ENCODE measurements at regions not wholly inside any gene's neighbourhood (a gene's known extent, or its start where the extent isn't known, plus 50 kb on each side); places are given as distances from the start of the nearest gene placed in this dataset.
A peak's percentile ranks its signal among the peaks of the same experiment; 100 is the strongest.

- H3K36me3 Mint-ChIP-seq (ENCODE audit: insufficient read depth), result no peaks in the 10 kb centered on the region
- H3K4me3 Mint-ChIP-seq (ENCODE audit: low read depth), result no peak overlapping the region
- DNase-seq (ENCODE audit: low spot score, unreplicated experiment), result no peak
- peaks cover 5% of the 10 kb centered on the region for H3K4me1 Mint-ChIP-seq (ENCODE audit: low read depth)
- TF ChIP-seq CTCF (IDR thresholded peaks at IDR 0.05; ENCODE audit: unreplicated experiment), result no peak
- H3K9me3 Mint-ChIP-seq (ENCODE audit: low read depth), result peaks cover 3% of the 10 kb centered on the region
- peak overlapping the region; percentile 31 for H3K27ac Mint-ChIP-seq
- H3K27me3 Mint-ChIP-seq, result no peaks in the 10 kb centered on the region
These were observed 77.9 kb downstream of the PSMG1 start for GRCh38 chr21:39105341-39105765.

GRCh38 chr21:39104911-39105310, 78.3 kb downstream of the PSMG1 start:
- no peaks in the 10 kb centered on the region for H3K36me3 Mint-ChIP-seq (ENCODE audit: insufficient read depth)
- no peaks in the 10 kb centered on the region for H3K27me3 Mint-ChIP-seq
- no peak for TF ChIP-seq CTCF (IDR thresholded peaks at IDR 0.05; ENCODE audit: unreplicated experiment)
- H3K4me3 Mint-ChIP-seq (ENCODE audit: low read depth), result no peak overlapping the region
- DNase-seq (ENCODE audit: low spot score, unreplicated experiment), result no peak
- H3K9me3 Mint-ChIP-seq (ENCODE audit: low read depth), result peaks cover 4% of the 10 kb centered on the region
- peaks cover 5% of the 10 kb centered on the region for H3K4me1 Mint-ChIP-seq (ENCODE audit: low read depth)
- H3K27ac Mint-ChIP-seq, result peak overlapping the region; percentile 31

GRCh38 chr21:39103689-39104088, 79.6 kb downstream of the PSMG1 start:
- no peaks in the 10 kb centered on the region for H3K27me3 Mint-ChIP-seq
- no peak for DNase-seq (ENCODE audit: low spot score, unreplicated experiment)
- no peak overlapping the region for H3K4me3 Mint-ChIP-seq (ENCODE audit: low read depth)
- no peak overlapping the region for H3K27ac Mint-ChIP-seq
- H3K4me1 Mint-ChIP-seq (ENCODE audit: low read depth), result peaks cover 14% of the 10 kb centered on the region
- TF ChIP-seq CTCF (IDR thresholded peaks at IDR 0.05; ENCODE audit: unreplicated experiment), result no peak
- H3K36me3 Mint-ChIP-seq (ENCODE audit: insufficient read depth), result no peaks in the 10 kb centered on the region
- peaks cover 8% of the 10 kb centered on the region for H3K9me3 Mint-ChIP-seq (ENCODE audit: low read depth)

GRCh38 chr21:39099859-39100258, 83.4 kb downstream of the PSMG1 start:
- Mint-ChIP-seq H3K4me3 (ENCODE audit: low read depth) (no peak overlapping the region), H3K27ac (no peak overlapping the region), H3K9me3 (ENCODE audit: low read depth) (peaks cover 5% of the 10 kb centered on the region), H3K4me1 (ENCODE audit: low read depth) (peaks cover 29% of the 10 kb centered on the region), H3K27me3 (no peaks in the 10 kb centered on the region), H3K36me3 (ENCODE audit: insufficient read depth) (no peaks in the 10 kb centered on the region)
- TF ChIP-seq CTCF (IDR thresholded peaks at IDR 0.05; ENCODE audit: unreplicated experiment), result no peak
- no peak for DNase-seq (ENCODE audit: low spot score, unreplicated experiment)

GRCh38 chr21:39098696-39099200, 84.5 kb downstream of the PSMG1 start:
- no peak for TF ChIP-seq CTCF (IDR thresholded peaks at IDR 0.05; ENCODE audit: unreplicated experiment)
- DNase-seq (ENCODE audit: low spot score, unreplicated experiment), result no peak
- H3K36me3 Mint-ChIP-seq (ENCODE audit: insufficient read depth), result no peaks in the 10 kb centered on the region
- peaks cover 33% of the 10 kb centered on the region for H3K4me1 Mint-ChIP-seq (ENCODE audit: low read depth)
- no peak overlapping the region for H3K27ac Mint-ChIP-seq
- no peaks in the 10 kb centered on the region for H3K27me3 Mint-ChIP-seq
- H3K4me3 Mint-ChIP-seq (ENCODE audit: low read depth), result no peak overlapping the region
- peaks cover 5% of the 10 kb centered on the region for H3K9me3 Mint-ChIP-seq (ENCODE audit: low read depth)

Measured in progenitor cell of endocrine pancreas (in vitro differentiated cells).